WI38 (cell line): ENCODE measurements at regions not wholly inside any gene's neighbourhood (a gene's known extent, or its start where the extent isn't known, plus 50 kb on each side); places are given as distances from the start of the nearest gene placed in this dataset.

Experiments used
- H3K4me3 ChIP-seq: 2 replicates; pipeline ENCODE4 v1.5.1; 2011; ENCODE audit warnings: low read depth, mild to moderate bottlenecking, control low read depth, low read length
- TF ChIP-seq, protein P1 (sequence below): IDR thresholded peaks from 2 replicates; pipeline ENCODE4 v1.5.1; 2012; ENCODE audit warnings: low read depth, mild to moderate bottlenecking, control low read depth, low read length

DNA sequence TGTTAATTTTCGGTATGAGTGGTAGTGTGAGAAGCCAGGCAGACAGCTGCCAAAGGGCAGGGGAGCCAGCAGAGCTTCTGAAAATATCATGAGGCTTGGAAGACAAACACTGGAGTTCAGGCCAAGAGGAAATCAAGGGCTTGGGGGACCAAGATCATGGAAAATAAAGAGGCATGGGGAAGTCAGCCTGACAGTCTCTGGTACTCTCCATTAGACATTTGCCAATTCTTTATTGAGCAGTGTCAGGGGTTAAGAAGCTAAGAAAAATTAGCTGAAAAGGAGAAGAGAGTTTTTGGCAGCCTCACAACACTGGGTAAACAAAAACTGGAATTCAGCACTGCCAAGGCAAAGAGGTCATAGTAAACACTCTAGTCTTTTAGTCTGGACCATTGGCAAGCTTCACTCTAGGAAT, 612.7 kb downstream of the EPHA4 start:
- TF ChIP-seq, protein P1, sequence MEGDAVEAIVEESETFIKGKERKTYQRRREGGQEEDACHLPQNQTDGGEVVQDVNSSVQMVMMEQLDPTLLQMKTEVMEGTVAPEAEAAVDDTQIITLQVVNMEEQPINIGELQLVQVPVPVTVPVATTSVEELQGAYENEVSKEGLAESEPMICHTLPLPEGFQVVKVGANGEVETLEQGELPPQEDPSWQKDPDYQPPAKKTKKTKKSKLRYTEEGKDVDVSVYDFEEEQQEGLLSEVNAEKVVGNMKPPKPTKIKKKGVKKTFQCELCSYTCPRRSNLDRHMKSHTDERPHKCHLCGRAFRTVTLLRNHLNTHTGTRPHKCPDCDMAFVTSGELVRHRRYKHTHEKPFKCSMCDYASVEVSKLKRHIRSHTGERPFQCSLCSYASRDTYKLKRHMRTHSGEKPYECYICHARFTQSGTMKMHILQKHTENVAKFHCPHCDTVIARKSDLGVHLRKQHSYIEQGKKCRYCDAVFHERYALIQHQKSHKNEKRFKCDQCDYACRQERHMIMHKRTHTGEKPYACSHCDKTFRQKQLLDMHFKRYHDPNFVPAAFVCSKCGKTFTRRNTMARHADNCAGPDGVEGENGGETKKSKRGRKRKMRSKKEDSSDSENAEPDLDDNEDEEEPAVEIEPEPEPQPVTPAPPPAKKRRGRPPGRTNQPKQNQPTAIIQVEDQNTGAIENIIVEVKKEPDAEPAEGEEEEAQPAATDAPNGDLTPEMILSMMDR: no peak

DNA sequence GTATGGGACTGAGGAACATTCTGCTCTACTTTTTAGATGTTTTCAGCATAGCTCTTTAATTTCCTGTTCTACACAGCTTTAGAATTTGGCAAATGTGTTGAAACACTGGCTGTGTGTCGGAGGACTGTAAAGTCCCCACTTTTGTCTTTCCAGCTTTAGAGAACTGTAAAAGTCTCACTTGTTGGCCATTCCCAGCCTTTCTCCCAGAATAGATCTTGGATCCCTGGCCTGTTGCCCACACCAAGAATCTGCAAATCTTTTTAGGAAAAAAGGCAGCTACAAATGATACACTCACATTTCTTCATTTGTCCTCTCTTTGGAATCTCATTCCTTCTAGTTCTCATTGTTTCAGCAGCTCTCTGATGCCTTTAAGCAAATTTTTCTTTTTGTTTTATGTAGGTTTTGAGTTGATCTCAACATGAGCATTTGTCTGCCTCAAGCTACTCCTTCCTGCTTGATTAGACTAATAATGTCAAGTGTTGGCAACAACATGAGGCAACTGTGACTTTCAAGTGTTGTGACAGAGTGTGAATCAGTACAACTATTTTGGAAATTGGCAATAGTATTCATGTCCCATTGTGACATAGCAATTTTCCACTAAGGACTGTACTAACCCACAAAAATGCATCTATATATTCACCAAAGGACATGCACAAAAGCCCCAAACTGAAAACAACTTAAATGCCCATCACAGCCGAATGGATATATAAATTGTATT, 610.8 kb downstream of the EPHA4 start:
- TF ChIP-seq, protein P1: no peak
- no peak overlapping the region for H3K4me3 ChIP-seq

More for the DNA sequence above, 612.7 kb downstream of the EPHA4 start:
- no peak overlapping the region for H3K4me3 ChIP-seq

DNA sequence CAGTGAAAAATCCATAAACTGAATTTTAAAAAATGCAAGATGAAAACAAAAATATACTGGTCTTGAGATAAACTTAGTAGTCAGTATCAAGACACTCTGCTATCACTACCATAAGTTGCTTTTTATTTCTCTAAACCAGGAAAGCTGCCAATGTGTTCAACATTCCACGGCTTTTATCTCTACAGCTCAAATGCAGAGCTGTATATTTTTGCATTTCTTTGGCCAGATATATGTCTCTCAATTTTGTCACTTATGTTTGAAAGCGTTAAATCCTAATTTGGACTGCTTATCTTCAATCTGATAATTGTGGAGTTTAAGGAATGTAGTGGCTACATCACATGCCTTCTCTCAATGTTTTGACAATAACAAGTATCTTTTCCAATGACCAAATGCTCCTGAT, 609.5 kb downstream of the EPHA4 start:
- H3K4me3 ChIP-seq: no peak overlapping the region
- TF ChIP-seq, protein P1: no peak

DNA sequence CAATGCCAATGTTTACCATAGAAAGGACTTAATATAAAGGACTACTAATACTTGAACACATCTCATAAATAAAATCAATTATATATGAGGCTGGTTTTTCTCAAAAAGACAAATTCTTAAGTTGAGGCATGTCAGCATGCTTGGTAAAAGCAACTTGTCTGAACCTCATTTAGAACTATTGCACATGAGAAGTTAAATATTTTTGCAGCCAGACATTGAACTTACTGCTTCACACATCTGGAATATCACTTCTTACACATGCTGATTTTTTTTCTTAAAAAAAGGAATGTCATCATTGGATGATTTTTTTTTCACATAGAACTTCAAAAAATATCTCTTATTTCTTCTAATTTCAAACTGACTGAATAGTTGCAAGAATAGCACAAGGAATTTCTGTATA, 609.0 kb downstream of the EPHA4 start:
- H3K4me3 ChIP-seq: no peak overlapping the region
- TF ChIP-seq, protein P1: no peak

DNA sequence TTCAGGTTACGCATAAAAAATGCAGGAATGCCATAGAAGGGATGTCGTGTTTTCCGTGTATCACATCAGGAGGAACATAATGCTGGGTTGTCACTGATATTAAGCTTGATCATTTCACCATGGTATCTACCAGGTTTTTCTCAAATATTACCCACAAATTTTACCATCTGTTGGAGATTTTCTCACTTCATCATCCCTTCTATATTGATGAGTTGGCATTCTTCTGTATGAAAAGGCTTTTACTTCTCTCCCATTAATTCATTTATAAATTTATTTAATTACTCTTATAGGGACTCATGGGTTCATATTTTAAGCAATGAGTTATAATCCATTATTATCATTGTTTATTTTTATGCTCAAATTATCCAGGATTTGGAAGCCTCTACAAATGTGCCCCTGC, 608.2 kb downstream of the EPHA4 start:
- TF ChIP-seq, protein P1: no peak

DNA sequence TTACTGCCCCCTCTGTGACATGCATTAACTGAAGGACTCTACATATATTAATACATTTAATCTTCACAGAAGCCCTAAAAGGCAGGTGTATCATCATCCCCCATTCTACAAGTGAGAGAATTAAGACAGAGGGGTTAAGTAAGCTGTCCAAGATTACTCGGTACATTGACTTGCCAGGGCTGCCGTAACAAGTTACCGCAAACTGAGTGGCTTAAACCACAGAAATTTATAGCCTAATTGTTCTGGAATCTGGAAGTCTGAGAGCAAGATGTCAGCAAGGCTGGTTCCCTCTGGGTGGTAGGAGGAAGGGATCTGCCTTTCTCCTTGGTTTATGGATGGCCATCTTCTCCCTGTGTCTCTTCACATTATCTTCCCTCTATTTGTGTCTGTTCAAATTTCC, 605.5 kb downstream of the EPHA4 start:
- H3K4me3 ChIP-seq: no peak overlapping the region
- TF ChIP-seq, protein P1: no peak

More for the DNA sequence above, 608.2 kb downstream of the EPHA4 start:
- H3K4me3 ChIP-seq: no peak overlapping the region

DNA sequence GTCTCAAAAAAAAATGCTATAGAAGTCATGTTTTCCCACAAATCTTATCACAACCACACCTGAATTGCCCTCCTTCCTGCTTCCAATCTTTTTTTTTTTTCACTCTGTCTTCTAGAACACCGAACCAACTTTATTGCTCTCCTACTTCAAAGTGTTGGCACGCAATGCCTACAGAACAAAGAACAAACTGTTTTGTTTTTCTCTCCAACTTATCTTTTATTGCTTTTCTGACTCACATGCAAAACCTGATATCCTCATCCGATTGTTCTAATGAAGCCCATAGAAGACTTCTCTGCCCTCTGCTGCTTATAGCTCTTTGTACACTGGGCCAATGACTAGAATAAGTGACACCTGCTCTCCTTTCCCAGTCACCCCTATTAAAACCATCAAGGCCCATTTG, 602.8 kb downstream of the EPHA4 start:
- TF ChIP-seq, protein P1: no peak
- no peak overlapping the region for H3K4me3 ChIP-seq
